Lung (tissue), 11 donors: ENCODE measurements at regions not wholly inside any gene's neighbourhood (a gene's known extent, or its start where the extent isn't known, plus 50 kb on each side); places are given as distances from the start of the nearest gene placed in this dataset.

ENCODE experiments used
- ATAC-seq: fragments of 200-7000 bp; cut with Tn5 transposase; one replicate; pipeline ENCODE4 v1.9.1; 2020; ENCODE audit warnings: moderate number of reproducible peaks; ENCODE audit not compliant: insufficient read depth, low FRiP score
- DNase-seq, 3 donors: peaks; one replicate each; pipeline ENCODE4 v3.0.0-alpha.2; 2013 to 2017
- H3K27ac ChIP-seq, 2 donors: one replicate each; pipeline ENCODE4 v1.5.1; 2013; ENCODE audit warnings: mild to moderate bottlenecking in 2 of 2, moderate library complexity in 2 of 2, control low read depth in 1 of 2, inconsistent platforms in 1 of 2, low read depth in 1 of 2, low read length in 1 of 2
- H3K27me3 ChIP-seq, 3 donors: one replicate each; pipeline ENCODE4 v1.5.1; 2013; ENCODE audit warnings: low read length in 2 of 3; ENCODE audit not compliant: control insufficient read depth in 3 of 3, insufficient read depth in 3 of 3
- H3K36me3 ChIP-seq, 4 donors: one replicate each; pipeline ENCODE4 v1.5.1; 2013; ENCODE audit warnings: low read length in 4 of 4, mild to moderate bottlenecking in 1 of 4, moderate library complexity in 1 of 4; ENCODE audit not compliant: control insufficient read depth in 4 of 4, insufficient read depth in 4 of 4
- H3K4me1 ChIP-seq, 5 donors: one replicate each; pipeline ENCODE4 v1.5.1; 2013; ENCODE audit warnings: low read length in 5 of 5, mild to moderate bottlenecking in 2 of 5, moderate library complexity in 1 of 5; ENCODE audit not compliant: control insufficient read depth in 5 of 5, insufficient read depth in 5 of 5
- H3K4me3 ChIP-seq: one replicate; pipeline ENCODE4 v1.5.1; 2013; ENCODE audit warnings: mild to moderate bottlenecking, control low read depth, moderate library complexity
- H3K9ac ChIP-seq, 2 donors: one replicate each; pipeline ENCODE4 v1.5.1; 2013; ENCODE audit warnings: low read length in 2 of 2, control low read depth in 1 of 2; ENCODE audit not compliant: insufficient read depth in 1 of 2
- H3K9me3 ChIP-seq, 4 donors: one replicate each; pipeline ENCODE4 v1.5.1; 2013; ENCODE audit warnings: low read length in 3 of 4, mild to moderate bottlenecking in 1 of 4, moderate library complexity in 1 of 4; ENCODE audit not compliant: control insufficient read depth in 4 of 4, insufficient read depth in 3 of 4
- CTCF ChIP-seq: IDR thresholded peaks from 2 replicates; pipeline ENCODE4 v1.5.1; 2012; ENCODE audit warnings: mild to moderate bottlenecking; ENCODE audit errors: control extremely low read depth, extremely low read depth
- WGBS, 2 donors: extraction: QIAGEN DNeasy Blood & Tissue Kit; methylation state at CpG; one replicate each; pipeline ENCODE4 v1.1.7; 2013; 5-methylcytosine and 5-hydroxymethylcytosine counted together
- donor health status: control.
- donor health status: control.
- donor health status: Bipolar disorder and iron deficiency.
- donor health status: healthy.
- donor health status: DM: yes; HTN: yes; CAD: no.

- 74 to 91% methylated on average over 2 of the region's 2 CpGs for WGBS, 2 donors
- TF ChIP-seq CTCF: no peak
Observed at GRCh38 chr18:41034413-41034812, 920.6 kb upstream of the PIK3C3 start.

GRCh38 chr18:41025666-41026065 is 929.4 kb upstream of the PIK3C3 start:
- 70 to 73% methylated on average over 1 of the region's 1 CpG for WGBS, 2 donors
- ATAC-seq (no peak), DNase-seq (no peak)

More at GRCh38 chr18:41034413-41034812, 920.6 kb upstream of the PIK3C3 start:
- ATAC-seq: no peak
- Histone ChIP-seq H3K9me3 (no peaks in the 10 kb centered on the region), H3K9ac (no peak overlapping the region), H3K36me3 (no peaks in the 10 kb centered on the region), H3K4me3 (no peak overlapping the region), H3K27ac (no peak overlapping the region), H3K27me3 (no peaks in the 10 kb centered on the region), H3K4me1 (peaks cover 0 to 4% (median 0%) of the 10 kb centered on the region in 5 donors)
- DNase-seq: no peak

GRCh38 chr18:41024792-41025191 is 930.2 kb upstream of the PIK3C3 start:
- H3K27ac ChIP-seq: no peak overlapping the region
- H3K4me1 ChIP-seq: no peaks in the 10 kb centered on the region
- H3K4me3 ChIP-seq: no peak overlapping the region
- WGBS, 2 donors: 91 to 96% methylated on average over 2 of the region's 2 CpGs
- no peaks in the 10 kb centered on the region for H3K9me3 ChIP-seq
- H3K9ac ChIP-seq: no peak overlapping the region
- H3K27me3 ChIP-seq: no peaks in the 10 kb centered on the region
- H3K36me3 ChIP-seq: no peaks in the 10 kb centered on the region
- TF ChIP-seq CTCF: no peak
- ATAC-seq (no peak), DNase-seq (no peak)

More at GRCh38 chr18:41025666-41026065, 929.4 kb upstream of the PIK3C3 start:
- Histone ChIP-seq H3K27me3 (no peaks in the 10 kb centered on the region), H3K9me3 (no peaks in the 10 kb centered on the region), H3K27ac (no peak overlapping the region), H3K4me3 (no peak overlapping the region), H3K36me3 (no peaks in the 10 kb centered on the region), H3K9ac (no peak overlapping the region), H3K4me1 (no peaks in the 10 kb centered on the region)
- TF ChIP-seq CTCF: no peak

GRCh38 chr18:41022484-41022883 is 932.5 kb upstream of the PIK3C3 start:
- Histone ChIP-seq H3K36me3 (no peaks in the 10 kb centered on the region), H3K9me3 (no peaks in the 10 kb centered on the region), H3K4me1 (no peaks in the 10 kb centered on the region), H3K4me3 (no peak overlapping the region), H3K27ac (no peak overlapping the region), H3K27me3 (no peaks in the 10 kb centered on the region), H3K9ac (no peak overlapping the region)
- TF ChIP-seq CTCF: no peak
- DNase-seq (no peak), ATAC-seq (no peak)
- 77 to 78% methylated on average over 4 of the region's 4 CpGs for WGBS, 2 donors
